NCI-H2227 (cell line): ENCODE measurements at regions not wholly inside any gene's neighbourhood (a gene's known extent, or its start where the extent isn't known, plus 50 kb on each side); places are given as distances from the start of the nearest gene placed in this dataset.
A peak's percentile ranks its signal among the peaks of the same experiment; 100 is the strongest.
"Not testable (repeated sequence)": the region's sequence is repeated elsewhere in the genome, so short reads cannot be mapped to it uniquely, and the experiment has no call there.

Source experiments
- DNase-seq: peaks from one replicate; lab custom pipeline; 2025; ENCODE audit not compliant: unreplicated experiment; lab: John Stamatoyannopoulos, UW

GRCh38 chr16:21487956-21488355 lies 111.4 kb upstream of the METTL9 start:
- not testable (repeated sequence) for DNase-seq

DNA sequence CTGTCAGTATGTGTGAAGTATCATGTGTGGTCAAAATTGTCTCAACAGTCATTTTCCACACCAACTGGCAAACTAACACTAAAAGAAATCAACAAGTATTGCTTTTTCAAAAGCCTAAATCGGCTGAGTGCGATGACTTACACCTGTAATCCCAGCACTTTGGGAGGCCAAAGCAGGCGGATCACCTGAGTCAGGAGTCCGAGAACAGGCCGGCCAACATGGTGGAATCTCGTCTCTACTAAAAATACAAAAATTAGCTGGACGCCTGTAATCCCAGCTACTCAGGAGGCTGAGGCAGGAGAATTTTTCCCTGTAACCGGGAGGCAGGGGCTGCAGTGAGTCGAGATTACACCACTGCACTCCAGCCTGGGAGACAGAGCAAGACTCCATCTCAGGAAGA lies 100.3 kb upstream of the METTL9 start:
- DNase-seq: not testable (repeated sequence)

- DNase-seq: peak; percentile 68
Observed at GRCh38 chr16:21501223-21501868, 98.0 kb upstream of the METTL9 start.

DNA sequence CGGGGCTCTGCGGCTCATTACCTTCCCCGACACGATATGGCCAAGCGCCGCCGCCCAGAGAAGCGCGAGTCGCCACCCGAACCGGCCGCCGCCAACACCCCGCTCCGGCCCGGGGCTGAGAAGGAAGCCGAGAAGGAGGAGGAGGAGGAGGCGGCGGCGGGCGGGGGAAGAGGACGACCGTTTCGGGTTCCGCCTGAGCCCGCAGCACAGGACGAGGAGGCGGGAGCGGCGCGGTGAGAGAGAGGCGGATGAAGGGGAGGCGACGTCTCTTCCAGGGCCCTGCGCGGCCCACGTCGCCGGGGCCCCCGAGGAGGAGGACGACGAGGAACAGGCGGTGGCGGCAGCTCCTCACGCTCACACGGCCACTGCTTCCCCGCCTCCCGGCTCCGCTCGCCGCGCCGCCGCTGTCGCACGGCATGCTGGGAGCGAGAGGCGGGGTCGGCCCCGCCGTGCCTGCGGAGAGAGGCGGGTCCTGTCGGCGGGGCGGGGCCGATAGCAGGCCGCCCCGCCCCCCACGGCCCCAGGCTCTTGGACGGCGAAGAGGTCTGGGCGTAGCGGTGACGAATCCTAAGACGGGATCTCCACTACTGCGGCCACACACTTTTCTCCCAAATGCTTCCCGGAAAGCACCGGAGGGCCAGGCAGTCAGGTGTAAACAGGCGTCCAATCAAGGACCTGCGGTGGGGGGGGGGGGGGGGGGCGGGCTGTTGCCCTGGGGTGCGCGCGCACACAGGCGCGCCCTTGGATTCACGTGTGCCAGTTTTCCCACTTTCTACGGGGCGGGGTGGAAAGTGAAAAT lies 97.3 kb upstream of the METTL9 start:
- peak; percentile 95 for DNase-seq

DNA sequence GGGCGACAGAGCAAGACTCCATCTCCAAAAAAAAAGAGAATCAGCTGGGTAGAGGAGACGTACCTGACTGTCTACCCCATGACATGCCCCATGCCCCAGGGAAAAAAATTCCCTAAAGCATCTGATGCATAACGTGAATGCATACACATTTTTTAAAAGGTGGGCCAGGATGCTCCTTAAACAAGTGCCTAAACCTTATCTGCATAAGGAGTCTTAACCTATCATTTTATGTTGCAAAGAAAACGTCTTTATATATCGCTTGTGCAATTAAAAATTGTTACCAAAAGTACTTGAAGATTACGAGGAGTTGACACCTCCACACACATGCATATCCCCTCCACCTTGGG lies 95.8 kb upstream of the METTL9 start:
- not testable (repeated sequence) for DNase-seq

DNA sequence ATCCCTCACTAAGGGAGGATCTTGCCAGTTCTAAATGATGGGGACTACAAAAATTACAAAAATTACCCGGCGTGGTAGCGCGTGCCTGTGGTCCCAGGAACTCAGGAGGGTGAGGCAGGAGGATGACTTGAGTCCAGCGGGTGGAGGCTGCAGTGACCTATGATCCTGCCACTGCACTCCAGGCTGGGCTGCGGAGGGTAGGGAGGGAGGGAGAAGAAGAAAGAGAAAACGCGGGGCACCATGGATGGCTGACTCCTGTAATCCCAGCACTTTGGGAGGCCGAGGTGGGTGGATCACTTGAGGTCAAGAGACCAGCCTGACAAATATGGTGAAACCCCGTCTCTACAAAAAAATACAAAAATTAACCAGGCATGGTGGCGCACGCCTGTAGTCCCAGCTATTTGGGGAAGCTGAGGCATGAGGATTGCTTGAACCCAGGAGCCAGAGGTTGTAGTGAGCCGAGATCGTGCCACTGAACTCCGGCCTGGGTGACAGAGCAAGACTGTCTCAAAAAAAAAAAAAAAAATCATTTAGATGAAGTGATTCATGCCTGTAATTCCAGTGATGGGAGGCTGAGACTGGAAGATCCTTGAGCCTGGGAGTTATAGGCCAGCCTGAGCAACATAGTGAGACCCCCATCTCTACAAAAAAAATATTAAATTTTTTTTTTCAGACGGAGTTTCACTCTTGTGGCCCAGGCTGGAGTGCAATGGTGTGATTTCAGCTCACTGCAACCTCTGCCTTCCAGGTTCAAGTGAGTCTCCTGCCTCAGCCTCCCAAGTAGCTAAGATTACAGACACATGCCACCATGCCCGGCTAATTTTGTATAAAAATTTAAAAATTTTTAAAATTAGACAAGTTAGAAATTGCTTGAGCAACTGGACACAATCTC lies 95.2 kb upstream of the METTL9 start:
- DNase-seq: not testable (repeated sequence)

- not testable (repeated sequence) for DNase-seq
Observed at GRCh38 chr16:21505751-21506520, 93.4 kb upstream of the METTL9 start.

GRCh38 chr16:21506857-21507456 lies 92.4 kb upstream of the METTL9 start:
- not testable (repeated sequence) for DNase-seq

- not testable (repeated sequence) for DNase-seq
Observed at GRCh38 chr16:21507631-21508305, 91.6 kb upstream of the METTL9 start.

DNA sequence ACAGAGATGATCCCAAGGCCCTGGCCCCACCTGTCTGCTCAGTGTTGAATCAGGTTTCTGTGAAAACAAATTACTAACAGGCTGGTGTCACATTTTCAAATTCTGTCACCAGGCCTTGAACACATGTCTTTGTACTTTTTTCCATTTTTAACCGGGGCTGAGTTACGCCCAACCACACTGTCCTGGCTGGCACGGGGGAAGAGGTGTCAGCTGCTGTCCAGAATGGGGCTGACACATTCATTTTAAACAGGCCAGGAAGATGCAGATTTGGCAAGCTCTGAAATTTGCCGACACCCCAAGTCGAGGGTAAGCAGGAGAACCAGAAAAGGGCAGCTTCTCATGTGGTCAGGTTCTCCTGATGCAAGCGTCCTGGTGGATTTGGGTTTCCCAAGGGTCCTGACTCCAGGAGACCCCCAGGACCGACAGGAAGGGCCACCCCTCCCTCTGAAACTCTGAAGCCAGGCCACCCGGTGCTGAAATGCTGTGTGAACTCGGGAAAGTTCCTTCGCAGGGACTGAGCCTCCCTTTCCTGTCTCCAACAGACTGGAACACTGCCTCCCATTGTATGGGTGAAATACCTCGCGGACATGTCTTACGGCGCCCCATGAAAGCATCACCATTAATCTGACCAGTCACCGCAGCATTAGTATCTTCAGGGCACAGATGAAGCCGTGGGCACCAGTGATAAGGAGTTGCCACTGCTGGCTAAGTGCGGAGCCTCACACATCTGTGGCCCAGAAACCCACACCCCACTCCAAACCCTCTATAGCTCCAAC lies 90.5 kb upstream of the METTL9 start:
- DNase-seq: not testable (repeated sequence)

GRCh38 chr16:21509437-21510086 lies 89.8 kb upstream of the METTL9 start:
- not testable (repeated sequence) for DNase-seq

GRCh38 chr16:21510869-21511255 lies 88.5 kb upstream of the METTL9 start:
- DNase-seq: not testable (repeated sequence)

DNA sequence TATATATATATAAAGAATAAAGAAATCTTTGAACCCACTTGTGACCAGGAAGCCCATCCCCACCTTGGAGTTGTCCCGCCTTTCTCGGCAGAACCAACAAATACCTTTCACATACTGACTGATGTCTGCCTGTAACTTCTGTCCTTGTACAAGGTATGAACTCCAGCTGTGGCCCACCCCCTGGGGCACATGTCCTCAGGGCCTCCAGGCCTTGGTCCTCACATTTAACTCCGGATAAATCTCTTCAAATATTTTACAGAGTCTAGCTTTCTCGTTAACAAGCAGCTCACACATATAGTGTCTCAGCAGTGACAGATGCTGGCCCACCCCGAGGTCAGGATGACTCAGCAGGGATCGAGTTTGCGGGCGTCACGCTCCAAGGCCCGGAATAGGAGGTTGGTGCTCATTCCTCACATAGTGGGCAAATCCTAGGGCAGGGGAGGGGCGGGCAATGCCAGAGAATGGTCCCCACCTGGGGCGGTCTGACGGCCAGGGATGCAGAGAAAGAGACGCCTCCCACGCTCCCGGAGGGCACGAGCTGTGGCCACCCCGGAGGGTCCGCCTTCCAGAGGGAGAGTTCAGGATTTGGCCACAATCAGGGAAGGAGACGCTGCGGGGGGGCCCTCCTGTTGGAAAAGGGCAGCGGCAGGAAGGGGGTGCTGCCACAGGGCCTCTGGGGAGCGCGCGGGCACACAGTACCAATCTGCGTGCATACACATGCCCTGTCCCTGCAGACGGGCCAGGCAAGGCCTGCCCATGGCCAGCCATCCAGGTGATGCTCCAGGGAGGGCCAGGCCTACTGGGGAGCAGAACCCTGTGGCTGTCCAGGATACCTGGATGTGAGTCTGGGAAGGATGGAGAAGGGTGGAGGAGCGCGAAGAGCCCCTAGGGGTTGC lies 87.8 kb upstream of the METTL9 start:
- peak; percentile 42 for DNase-seq

GRCh38 chr16:21512280-21513192 lies 86.8 kb upstream of the METTL9 start:
- DNase-seq: not testable (repeated sequence)

- not testable (repeated sequence) for DNase-seq
Observed at GRCh38 chr16:21513337-21513741, 86.0 kb upstream of the METTL9 start.

GRCh38 chr16:21513812-21514473 lies 85.4 kb upstream of the METTL9 start:
- DNase-seq: not testable (repeated sequence)
